GOT3 (cell line): ENCODE measurements at regions not wholly inside any gene's neighbourhood (a gene's known extent, or its start where the extent isn't known, plus 50 kb on each side); places are given as distances from the start of the nearest gene placed in this dataset.
"Not testable (repeated sequence)": the region's sequence is repeated elsewhere in the genome, so short reads cannot be mapped to it uniquely, and the experiment has no call there.

Experiments
- DNase-seq: peaks from one replicate; lab custom pipeline; 2025; ENCODE audit warnings: mixed read lengths; lab: John Stamatoyannopoulos, UW

DNA sequence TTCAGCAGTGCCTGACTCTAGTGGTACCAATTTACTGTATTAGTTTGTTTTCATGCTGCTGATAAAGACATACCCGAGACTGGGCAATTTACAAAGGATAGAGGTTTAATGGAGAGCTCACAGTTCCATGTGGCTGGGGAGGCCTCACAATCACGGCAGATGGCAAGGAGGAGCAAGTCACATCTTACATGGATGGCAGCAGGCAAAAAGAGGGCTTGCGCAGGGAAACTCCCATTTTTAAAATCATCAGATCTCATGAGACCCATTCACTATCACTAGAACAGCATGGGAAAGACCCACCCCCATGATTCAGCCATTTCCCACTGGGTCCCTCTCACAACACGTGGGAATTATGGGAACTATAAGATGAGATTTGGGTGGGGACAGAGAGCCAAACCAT, 243.7 kb upstream of the KLF3 start:
- not testable (repeated sequence) for DNase-seq

GRCh38 chr4:38422850-38423249, 241.1 kb upstream of the KLF3 start:
- DNase-seq: no peak

- no peak for DNase-seq
Observed at GRCh38 chr4:38424151-38424871, 239.7 kb upstream of the KLF3 start.

DNA sequence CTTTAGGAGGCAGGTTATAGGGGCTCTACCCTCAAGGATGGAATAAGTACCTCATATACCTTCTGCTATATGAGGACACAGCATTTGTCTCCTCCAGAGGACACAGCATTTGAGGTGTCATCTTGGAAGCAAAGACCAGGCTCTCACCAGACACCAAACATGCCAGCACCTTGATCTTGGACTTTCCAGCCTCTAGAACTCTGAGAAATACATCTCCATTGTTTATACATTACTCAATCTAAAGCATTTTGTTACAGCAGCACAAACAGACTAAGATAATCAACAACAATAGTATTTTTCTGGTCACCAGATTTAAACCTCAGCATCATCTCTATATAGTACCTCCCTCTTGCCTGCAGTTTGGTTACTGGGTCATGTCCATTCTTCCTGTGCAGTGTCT, 237.5 kb upstream of the KLF3 start:
- DNase-seq: no peak

DNA sequence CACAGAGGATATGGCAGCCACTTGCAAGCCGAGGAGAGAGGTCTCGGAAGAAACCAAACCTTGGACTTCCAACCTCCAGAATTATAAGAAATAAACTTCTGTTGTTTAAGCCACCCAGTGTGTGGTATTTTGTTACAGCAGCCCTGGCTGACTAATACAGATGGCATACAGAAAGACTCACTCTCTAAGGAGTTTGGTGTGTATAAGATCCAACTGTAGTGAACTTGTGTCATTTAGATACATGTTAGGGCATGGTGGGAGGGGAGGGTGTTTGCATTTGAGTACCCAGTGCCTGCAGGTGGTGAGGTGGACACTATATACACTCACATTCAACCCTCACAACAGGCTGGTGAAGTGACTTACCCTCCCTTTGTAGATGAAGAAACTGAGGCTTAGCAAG, 233.2 kb upstream of the KLF3 start:
- DNase-seq: no peak

DNA sequence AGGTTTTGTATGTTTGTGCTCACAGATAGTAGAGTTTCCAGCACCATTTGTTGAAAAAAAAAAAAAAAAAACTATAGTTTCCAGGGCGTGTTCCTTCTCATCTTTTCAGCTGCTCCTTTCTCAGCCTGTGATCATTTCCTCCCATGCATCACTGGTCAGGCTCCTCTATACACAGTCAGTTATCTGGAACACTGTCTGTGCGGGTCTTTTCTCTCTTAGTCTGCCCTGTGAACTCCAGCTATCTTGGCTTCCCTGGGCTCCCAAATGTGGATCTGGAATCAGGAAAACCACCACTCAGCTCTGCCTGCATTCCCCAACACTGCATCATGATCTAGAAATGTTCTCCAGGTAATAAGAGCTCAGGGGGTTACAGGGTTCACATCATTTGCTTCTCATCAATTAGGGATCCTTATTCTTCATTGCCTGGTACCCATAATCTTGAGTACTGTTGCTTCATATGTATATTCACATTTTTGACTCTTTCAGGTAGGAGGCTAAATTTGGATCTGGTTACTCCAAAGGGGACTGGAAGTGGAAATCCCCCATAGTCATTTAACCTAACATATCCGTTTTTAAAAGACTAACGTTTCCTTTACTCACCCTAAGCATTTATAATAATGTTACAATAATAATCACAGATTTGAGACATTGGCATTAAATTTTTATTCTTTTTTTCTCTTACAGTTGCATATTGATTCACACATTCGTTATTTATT, 221.8 kb upstream of the KLF3 start:
- no peak for DNase-seq

- DNase-seq: no peak
Observed at GRCh38 chr4:38449506-38450174, 214.4 kb upstream of the KLF3 start.

- no peak for DNase-seq
Observed at GRCh38 chr4:38452009-38452408, 212.0 kb upstream of the KLF3 start.

GRCh38 chr4:38452542-38452941, 211.5 kb upstream of the KLF3 start:
- no peak for DNase-seq

DNA sequence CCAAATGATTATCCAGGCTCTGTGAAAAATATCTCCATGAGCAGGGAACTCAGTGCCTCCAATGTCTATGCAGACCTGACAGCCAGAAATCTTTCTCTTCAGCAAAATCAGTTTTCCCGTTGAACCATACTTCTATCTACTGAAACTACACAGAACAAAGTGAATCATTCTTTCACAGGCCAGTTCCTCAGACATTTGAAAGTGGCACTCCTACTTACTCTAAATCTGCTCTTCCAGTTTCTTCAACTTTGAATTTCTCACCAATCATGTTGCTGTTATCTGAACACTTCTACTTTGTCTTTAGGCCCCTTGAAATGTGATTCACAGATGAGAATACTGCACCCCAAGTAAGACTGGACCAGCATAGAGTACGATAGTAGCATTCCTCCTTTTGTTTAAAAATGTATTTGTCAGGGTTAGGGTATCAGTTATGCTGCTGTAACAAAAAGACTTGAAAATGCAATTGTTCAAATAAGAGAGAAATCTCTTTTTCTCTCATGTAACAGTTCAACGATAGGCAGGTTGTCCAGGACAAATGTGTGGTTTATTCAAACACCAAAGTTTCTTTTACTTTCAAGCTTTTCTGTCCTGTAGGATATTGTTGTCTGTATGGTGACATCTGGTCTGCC, 210.6 kb upstream of the KLF3 start:
- DNase-seq: no peak

DNA sequence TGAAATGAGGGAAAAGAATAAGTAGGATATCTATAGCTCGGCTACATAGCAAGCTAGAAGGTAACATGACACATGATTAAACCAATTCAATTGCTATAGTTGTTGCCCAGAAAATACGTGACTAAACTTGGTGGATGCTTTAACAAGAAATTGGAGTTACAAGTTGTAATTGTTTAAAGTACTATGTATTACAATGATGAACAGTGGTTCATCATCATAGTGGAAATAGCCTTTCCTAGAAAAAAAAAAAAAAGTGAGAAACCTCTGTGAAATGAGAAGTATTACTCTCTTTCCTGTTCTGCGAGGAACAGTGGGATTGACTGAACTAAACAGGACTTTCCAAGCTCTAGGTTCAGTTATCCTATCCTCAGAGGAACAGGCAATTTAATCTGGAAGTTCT, 209.7 kb upstream of the KLF3 start:
- no peak for DNase-seq

DNA sequence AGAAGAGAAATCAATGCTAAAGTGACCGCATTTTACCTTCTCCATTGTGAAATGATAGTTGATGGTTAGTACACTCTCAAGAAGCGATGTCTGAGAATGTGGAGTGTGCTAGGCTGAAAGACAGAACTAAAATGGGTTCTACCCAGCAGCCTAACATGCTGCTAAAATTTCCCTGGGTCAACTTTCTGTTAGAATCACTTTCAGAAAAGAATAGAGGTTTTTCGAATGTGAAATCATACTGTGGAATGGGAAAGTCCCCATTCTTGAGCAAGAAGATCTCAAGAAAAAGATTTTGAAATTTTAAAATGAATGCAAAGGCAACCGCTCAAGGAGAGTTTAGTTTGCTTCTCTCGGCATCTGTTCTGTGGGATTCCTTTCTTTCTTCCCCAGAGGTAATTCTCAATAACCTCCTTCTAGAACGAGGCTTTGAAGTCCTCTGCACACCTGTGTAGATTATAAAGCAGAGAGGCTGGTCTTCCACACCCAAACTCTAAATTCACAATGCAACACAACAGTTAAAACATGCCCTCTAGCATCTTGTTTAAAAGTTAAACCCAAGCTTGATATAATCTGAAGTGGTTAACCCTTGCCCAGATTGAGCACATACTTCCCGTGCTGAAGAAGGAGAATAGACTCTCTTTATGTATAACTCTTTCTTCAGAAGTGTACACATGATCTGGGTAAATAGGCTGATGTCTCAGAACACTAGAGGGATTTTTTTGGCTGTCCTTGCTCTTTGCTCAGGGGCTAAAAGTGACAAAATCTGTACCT, 208.7 kb upstream of the KLF3 start:
- no peak for DNase-seq

DNA sequence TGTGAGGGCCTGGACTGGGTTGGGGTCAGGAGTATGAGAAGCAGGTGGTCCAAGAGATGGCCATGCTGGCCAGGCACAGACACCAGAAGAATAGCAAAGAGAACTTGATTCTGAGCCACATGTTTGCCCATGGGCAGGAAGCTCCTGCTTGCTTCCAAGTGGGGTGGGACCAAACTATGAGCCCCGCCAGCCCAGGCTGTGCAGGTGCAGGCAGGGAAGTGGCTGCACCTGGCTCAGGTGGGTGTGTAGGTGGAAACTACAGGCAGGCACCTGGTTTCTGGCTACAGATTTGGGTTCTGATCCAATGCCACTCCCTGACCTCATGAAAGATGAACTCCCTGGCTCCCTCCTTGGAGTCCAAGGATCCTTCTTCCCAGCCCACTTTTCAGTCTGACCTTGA, 207.9 kb upstream of the KLF3 start:
- DNase-seq: no peak

DNA sequence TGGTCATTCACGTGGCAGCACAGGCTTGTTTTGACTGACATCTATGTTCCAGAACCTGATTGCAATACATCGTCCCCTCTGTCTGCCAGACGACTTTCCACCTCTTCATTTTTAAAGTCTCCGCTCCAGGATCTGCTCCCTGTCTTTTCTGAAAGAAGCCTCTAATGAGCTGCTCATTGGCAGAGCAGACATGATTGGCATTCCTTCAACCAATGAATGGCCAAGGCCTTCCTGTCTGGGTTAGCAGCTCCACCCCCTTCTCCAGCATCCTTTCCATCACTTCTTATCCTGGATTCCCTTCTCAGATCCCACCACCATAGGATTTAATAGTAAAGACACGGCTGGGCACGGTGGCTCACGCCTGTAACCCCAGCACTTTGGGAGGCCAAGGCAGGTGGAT, 202.7 kb upstream of the KLF3 start:
- DNase-seq: no peak

- no peak for DNase-seq
Observed at GRCh38 chr4:38462367-38463055, 201.5 kb upstream of the KLF3 start.

DNA sequence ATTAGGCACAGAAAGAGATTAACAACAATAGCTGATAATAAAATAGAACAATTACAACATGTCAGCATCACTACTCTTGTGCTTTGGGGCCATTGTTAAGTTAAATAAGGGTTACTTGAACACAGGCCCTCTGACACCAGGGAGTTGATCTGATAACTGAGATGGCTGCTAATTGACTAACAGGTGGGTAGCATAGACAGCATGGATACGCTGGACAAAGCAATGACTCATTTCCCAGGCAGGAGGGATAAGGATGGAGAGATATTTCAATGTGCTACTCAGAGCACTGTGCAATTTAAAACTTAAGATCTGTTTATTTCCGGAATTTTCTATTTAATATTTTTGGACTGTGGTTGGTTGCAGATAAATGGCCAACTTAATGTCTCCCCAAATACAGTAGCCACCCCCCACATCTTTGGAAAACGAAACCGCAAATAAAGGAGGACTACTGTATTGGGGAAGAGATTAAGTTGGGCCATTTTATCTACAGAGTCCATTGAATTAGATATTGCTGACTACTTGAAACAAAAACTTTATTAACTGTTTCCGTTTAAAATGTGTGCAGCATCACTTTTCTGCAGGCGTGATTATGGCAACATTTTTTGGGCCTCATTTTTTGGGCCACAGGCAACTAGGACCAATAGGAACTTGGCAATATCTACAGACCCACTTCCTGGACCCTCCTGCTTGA, 200.6 kb upstream of the KLF3 start:
- DNase-seq: no peak

GRCh38 chr4:38464328-38464727, 199.7 kb upstream of the KLF3 start:
- DNase-seq: no peak

- no peak for DNase-seq
Observed at GRCh38 chr4:38466401-38466800, 197.6 kb upstream of the KLF3 start.

DNA sequence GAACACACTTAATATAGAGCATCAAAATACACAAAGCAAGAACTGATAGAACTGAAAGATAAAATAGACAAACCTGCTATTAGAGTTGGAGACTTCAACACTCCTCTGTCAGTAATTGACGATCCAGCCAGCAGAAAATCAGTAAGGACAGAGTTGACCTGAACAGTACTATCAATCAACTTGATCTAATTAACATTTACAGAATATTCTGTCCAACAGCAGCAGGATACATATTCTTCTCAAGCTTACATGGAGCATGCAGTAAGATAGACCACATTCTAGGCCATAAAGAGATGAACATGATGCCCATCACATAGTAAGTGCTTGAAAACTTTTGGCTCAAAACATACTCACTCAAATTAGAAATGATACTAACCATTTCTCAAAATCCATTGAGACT, 196.7 kb upstream of the KLF3 start:
- no peak for DNase-seq

- no peak for DNase-seq
Observed at GRCh38 chr4:38468339-38468866, 195.6 kb upstream of the KLF3 start.

DNA sequence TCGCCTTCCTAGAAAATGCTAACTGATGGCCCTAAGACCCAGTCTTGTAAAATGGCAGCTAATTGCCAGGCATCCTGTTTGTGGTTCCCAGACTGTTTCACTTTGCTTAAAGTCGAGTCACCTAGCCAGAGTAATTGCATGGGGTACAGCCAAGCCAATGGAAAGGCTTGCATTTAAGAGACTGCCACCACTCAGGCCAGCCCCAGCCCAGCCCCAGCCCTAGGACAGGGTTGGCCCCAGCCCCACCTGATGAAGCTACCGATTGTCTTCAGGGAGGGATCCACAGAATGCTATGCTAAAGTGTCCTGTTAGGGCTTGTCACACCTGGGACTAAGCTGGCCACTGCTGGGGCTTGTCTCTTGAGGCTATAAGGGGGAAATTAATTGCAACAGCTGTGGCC, 194.6 kb upstream of the KLF3 start:
- no peak for DNase-seq
